ENCODE measurements at regions not wholly inside any gene's neighbourhood (a gene's known extent, or its start where the extent isn't known, plus 50 kb on each side); places are given as distances from the start of the nearest gene placed in this dataset.

DNA sequence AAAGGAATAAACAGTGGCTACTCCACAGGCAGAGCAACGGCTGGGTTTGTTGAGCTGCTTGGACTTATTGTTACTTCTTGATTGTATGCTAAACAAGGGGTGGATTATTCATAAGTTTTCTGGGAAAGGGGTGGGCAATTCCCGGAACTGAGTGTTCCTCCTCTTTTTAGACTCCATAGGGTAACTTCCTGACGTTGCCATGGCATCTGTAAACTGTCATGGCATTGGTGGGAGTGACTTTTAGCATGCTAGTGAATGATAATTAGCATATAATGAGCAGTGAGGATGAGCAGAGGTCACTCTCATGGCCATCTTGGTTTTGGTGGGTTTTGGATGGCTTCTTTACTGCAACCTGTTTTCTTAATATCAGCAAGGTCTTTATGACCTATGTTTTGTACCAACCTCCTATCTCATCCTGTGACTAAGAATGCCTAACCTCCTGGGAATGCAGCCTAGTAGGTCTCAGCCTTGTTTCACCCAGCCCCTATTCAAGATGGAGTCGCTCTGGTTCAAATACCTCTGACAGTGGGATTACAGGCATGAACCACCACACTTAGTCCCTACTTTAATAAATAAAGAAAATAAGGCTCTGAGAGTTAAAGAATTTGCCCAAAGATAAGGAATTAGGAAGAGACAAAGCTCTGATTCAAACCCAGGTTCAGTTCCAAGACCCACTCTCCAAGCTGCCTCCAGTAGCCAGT is 65.6 kb upstream of the CLMP start:
- TF ChIP-seq CTCF (IDR thresholded peaks at IDR 0.05): no peak
- no peak for DNase-seq (ENCODE audit: low spot score)
- ATAC-seq (ENCODE audit: low FRiP score): no peak

DNA sequence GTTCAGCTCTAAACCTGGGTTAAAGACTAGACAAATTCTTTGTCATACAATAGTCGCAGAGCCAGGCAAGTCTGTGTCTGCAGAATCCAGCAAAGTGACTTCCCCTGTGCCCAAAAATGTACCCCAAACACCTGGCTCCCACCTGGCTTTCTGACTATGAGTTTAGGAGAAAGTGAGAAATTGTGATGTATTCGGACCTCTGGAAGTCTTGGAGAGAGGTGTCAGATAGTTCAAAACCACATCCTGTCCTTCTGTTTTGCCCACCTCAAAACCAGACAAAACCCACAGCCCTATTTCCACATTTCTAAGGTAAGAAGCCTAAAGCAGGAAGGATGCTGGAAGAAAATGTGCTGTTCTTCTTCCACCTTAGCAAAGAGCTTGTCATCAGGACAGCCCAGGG is 63.8 kb upstream of the CLMP start:
- no peak for ATAC-seq (ENCODE audit: low FRiP score)
- TF ChIP-seq CTCF (IDR thresholded peaks at IDR 0.05): no peak
- DNase-seq (ENCODE audit: low spot score): no peak

DNA sequence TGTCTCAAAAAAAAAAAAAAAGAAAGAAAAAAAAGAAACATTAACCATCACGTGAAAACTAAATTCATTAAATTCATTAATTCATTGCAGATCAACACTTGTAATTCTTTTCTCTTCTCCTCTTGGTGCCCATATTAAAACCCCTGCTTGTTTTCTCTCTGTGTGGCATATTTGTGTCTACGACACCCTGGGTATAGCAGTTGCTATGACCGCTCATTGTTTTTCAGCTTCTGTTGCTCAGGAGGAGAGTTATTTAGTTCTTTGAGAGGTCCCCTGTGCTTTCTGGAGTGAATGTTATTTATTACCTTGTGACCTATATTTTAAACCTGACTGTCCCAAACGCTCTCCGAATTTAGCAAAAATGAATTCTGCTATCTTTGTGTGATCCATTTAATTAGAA is 62.3 kb upstream of the CLMP start:
- no peak for DNase-seq (ENCODE audit: low spot score)
- TF ChIP-seq CTCF (IDR thresholded peaks at IDR 0.05): no peak
- no peak for ATAC-seq (ENCODE audit: low FRiP score)

- DNase-seq (ENCODE audit: low spot score): no peak
- TF ChIP-seq CTCF (IDR thresholded peaks at IDR 0.05): no peak
- ATAC-seq (ENCODE audit: low FRiP score): no peak
Observed at GRCh38 chr11:123255909-123256308, 60.9 kb upstream of the CLMP start.

DNA sequence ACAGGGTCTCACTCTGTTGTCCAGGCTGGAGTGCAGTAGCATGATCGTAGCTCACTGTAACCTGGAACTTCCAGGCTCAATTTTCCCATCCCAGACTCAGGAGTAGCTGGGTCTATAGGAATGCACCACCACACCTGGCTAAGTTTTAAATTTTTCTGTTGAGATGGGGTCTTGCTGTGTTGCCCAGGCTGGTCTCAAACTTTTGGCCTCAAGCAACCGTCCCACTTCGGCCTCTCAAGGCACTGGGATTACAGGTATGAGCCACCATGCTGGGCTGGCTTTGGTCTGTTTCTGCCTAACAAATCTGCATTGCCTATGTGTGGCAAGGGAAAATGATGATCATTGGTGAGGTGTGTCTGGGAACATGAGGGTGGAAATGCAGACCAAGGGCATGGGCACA is 59.3 kb upstream of the CLMP start:
- no peak for ATAC-seq (ENCODE audit: low FRiP score)
- no peak for DNase-seq (ENCODE audit: low spot score)
- no peak for TF ChIP-seq CTCF (IDR thresholded peaks at IDR 0.05)

- TF ChIP-seq CTCF (IDR thresholded peaks at IDR 0.05): no peak
- no peak for DNase-seq (ENCODE audit: low spot score)
- no peak for ATAC-seq (ENCODE audit: low FRiP score)
Observed at GRCh38 chr11:123253911-123254310, 58.9 kb upstream of the CLMP start.

GRCh38 chr11:123253223-123253622 is 58.2 kb upstream of the CLMP start:
- DNase-seq (ENCODE audit: low spot score): no peak
- TF ChIP-seq CTCF (IDR thresholded peaks at IDR 0.05): no peak
- no peak for ATAC-seq (ENCODE audit: low FRiP score)
